ENCODE measurements at regions not wholly inside any gene's neighbourhood (a gene's known extent, or its start where the extent isn't known, plus 50 kb on each side); places are given as distances from the start of the nearest gene placed in this dataset.

GRCh38 chr11:92383430-92383829, 158.8 kb downstream of the FAT3 start:
- in situ Hi-C loops (cut with MboI; ENCODE audit: low sequenced_read_pairs), result no loop called here

- in situ Hi-C loops (cut with MboI; ENCODE audit: low sequenced_read_pairs), result no loop called here
Observed at GRCh38 chr11:92384358-92384757, 159.7 kb downstream of the FAT3 start.

DNA sequence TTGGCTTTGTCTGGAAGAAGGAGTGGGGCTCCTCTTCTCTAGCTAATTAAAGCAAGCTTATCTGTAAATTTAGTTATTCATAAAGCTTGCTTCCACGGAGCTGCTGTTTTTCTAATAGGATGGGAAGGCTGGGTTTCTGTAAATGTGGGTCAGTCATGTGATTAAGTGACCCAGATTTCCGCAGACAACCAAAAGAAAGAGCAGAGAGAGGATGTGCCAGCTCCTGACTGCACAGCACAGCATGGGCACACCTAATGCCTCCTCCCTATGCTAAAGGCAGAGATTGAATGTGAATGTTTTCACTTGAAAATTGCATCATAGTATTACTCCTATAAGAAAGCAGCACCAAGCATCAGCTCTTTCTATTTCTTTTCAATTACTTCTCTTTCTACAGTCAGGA, 160.2 kb downstream of the FAT3 start:
- in situ Hi-C loops (cut with MboI; ENCODE audit: low sequenced_read_pairs), result no loop called here

GRCh38 chr11:92386577-92386976, 162.0 kb downstream of the FAT3 start:
- in situ Hi-C loops (cut with MboI; ENCODE audit: low sequenced_read_pairs), result no loop called here

GRCh38 chr11:92387859-92388258, 163.2 kb downstream of the FAT3 start:
- in situ Hi-C loops (cut with MboI; ENCODE audit: low sequenced_read_pairs), result no loop called here

GRCh38 chr11:92388380-92388779, 163.8 kb downstream of the FAT3 start:
- in situ Hi-C loops (cut with MboI; ENCODE audit: low sequenced_read_pairs), result no loop called here

- in situ Hi-C loops (cut with MboI; ENCODE audit: low sequenced_read_pairs), result no loop called here
Observed at GRCh38 chr11:92390783-92391182, 166.2 kb downstream of the FAT3 start.

DNA sequence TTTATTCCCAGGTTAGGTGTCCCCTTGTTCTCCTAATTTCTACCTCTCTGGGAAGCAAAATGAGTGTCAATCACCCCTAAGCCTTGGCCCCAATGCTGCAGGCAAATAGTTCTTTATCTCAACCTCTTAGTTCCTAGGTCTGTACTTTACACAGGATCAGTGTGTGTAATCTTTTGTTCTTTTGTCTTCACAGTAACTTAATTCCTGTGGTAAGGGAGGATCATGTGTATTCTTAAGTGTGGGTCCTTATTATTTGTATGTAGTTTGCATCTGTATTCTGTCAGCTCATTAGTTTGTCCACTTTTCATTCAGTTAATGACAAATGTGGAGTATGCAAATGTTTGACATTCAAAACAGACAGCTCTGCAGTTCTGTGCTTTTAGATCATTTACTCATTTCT, 166.7 kb downstream of the FAT3 start:
- in situ Hi-C loops (cut with MboI; ENCODE audit: low sequenced_read_pairs), result no loop called here

DNA sequence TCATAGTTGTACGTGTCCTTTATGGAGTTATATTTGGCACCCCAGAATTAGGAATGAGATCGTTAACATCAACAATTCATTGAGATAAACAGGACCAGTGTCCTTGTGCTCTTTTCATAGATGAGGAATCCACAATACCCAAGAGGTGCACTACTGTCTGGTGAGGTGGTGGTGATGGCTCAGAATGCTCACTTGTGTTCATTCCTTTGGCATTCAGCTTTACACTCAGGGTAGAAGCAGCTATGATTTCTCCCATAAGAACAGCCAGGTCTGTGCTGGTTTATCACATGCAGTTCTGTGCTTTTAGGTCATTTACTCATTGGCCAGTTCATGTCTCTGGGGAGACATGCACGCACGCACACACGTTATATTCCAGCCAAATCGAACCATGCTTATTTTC, 167.2 kb downstream of the FAT3 start:
- in situ Hi-C loops (cut with MboI; ENCODE audit: low sequenced_read_pairs), result no loop called here

DNA sequence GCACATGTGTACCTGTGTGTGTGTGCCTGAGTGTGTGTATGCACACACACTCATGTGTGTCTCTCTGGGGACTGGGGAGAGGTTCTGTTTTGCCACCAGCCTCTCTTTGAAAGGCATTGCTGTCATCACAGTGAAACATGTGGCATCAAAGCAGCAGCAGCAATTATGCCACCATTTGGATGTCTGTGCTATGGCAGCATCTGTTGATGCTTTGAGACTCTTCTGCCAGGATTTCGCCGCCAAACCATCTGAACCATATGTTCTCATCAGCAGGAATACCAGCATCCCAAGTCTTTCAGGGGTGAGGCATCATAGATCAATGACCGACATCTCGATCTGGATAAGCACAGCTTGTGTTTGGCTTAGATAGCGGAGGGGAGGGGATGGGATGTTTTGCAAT, 168.6 kb downstream of the FAT3 start:
- in situ Hi-C loops (cut with MboI; ENCODE audit: low sequenced_read_pairs), result no loop called here

DNA sequence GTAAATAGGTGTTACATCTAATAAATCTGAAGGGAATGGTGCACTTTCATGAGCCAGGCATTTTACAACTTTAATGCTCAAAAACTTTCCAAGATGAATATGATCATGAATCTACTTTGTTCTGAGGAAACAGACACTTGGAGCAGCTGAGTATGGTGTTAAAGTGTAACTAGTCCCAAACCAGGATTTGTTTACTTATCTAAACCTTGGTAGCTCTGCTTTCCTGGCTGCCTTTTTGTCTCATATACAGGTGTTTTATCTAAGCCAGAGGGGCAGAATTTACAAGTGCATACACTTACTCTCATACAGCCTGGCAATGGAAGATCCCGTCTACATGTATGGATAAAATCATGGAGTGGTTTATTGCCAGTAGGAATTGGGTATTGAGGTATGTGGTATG, 171.5 kb downstream of the FAT3 start:
- in situ Hi-C loops (cut with MboI; ENCODE audit: low sequenced_read_pairs), result no loop called here

DNA sequence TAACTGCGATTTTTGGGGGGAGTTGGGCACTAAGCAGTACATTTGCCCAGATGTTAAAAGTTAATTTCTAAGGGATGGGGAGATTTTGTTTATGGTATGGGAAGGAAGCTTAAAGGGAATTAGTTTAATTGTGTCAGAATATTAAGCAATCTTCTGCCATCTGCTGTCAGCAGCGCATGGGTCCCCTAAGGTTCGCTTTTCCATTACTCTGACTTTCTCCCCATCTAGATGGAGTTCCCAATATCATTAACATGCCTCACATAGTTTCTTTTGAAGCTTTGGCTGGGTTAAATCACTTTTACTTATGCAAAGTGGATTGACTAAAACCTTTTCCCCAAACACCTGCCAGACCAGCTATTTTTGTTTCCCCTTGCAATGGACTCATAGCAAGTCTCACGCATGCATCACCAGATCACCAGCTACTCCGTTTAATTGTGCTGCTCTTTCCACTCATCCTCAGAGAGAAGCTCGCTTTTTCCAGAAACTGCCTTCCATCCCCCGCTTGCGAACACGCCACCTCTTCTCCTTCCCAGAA, 172.7 kb downstream of the FAT3 start:
- in situ Hi-C loops (cut with MboI; ENCODE audit: low sequenced_read_pairs), result no loop called here

GRCh38 chr11:92399705-92400104, 175.1 kb downstream of the FAT3 start:
- in situ Hi-C loops (cut with MboI; ENCODE audit: low sequenced_read_pairs), result no loop called here

GRCh38 chr11:92401520-92401919, 176.9 kb downstream of the FAT3 start:
- in situ Hi-C loops (cut with MboI; ENCODE audit: low sequenced_read_pairs), result no loop called here

- in situ Hi-C loops (cut with MboI; ENCODE audit: low sequenced_read_pairs), result no loop called here
Observed at GRCh38 chr11:92406472-92406871, 181.9 kb downstream of the FAT3 start.

DNA sequence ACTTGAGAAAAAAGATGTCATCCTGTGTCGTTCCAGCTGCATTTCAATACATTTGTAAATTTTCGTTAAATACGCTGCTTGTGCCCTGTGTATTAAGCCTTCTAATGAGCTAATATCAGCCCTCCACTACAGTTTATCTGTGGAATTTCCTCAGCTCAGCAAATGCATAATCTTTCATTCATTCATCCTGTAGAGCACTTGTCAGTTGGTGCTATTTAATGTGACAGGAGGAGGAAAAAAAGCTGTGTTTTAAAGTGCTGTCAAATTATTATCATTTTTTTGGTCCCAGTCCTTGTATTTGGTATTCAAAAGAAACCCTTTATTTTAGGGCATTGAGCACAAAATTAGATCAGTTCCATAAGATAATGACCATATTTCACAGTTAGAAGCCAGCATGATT, 184.7 kb downstream of the FAT3 start:
- in situ Hi-C loops (cut with MboI; ENCODE audit: low sequenced_read_pairs), result no loop called here

GRCh38 chr11:92409956-92410355, 185.3 kb downstream of the FAT3 start:
- in situ Hi-C loops (cut with MboI; ENCODE audit: low sequenced_read_pairs), result no loop called here

GRCh38 chr11:92410526-92410925, 185.9 kb downstream of the FAT3 start:
- in situ Hi-C loops (cut with MboI; ENCODE audit: low sequenced_read_pairs), result no loop called here

- in situ Hi-C loops (cut with MboI; ENCODE audit: low sequenced_read_pairs), result no loop called here
Observed at GRCh38 chr11:92411431-92411830, 186.8 kb downstream of the FAT3 start.

DNA sequence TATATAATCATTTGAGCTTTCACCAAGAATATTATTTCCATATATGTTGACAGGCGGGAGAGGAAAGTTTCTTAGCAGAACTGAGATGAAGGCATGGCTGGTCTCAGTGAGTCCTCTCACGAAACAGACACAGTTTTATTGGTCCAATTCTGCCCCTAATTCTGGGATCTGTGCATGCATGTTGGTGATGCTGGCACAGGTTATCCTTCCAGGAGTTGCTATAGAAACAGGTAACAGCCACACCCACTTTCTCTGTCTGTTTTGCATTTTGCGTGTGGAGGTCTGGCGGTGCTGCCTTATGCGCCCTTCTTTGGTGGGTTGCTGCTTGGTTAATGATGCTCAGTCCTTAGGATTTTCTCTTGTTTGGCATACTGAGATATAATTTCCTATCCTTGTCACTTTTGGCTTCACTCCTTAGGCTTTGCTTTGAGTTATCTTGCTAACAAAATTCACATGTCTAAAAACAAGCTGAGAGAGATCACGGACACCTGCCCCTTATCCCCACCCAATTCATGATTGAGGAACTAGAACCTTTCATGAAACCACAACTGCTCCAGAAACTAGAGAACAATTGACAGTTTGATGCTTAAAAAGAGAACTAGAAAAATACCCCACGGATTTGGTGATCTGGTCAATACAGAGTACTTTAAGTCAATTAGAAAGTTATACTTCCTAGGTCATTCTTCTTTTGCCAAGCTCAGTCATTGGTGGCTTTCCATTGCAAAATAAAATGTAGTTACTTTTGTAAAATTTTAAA, 189.3 kb downstream of the FAT3 start:
- in situ Hi-C loops (cut with MboI; ENCODE audit: low sequenced_read_pairs), result no loop called here

- in situ Hi-C loops (cut with MboI; ENCODE audit: low sequenced_read_pairs), result no loop called here
Observed at GRCh38 chr11:92416971-92417725, 192.5 kb downstream of the FAT3 start.

Data from HL-60/S4 treated with phorbol 12-myristate 13-acetate at 8.2 ng/mL for 4 days and 3 days (cell line).